IMR-90 (cell line): ENCODE measurements at regions not wholly inside any gene's neighbourhood (a gene's known extent, or its start where the extent isn't known, plus 50 kb on each side); places are given as distances from the start of the nearest gene placed in this dataset.

Source experiments
- ATAC-seq: fragments of 200-7000 bp; cut with Tn5 transposase; 2 replicates; pipeline ENCODE4 v1.9.1; 2020; ENCODE audit warnings: low read depth, mild to moderate bottlenecking, moderate library complexity
- BruUV-seq: library from RNA; stranded (reverse); fragments of 400-500 nt; replicated peaks from 2 replicates; lab custom pipeline; 2021; lab: Mats Ljungman, UMichigan
- CTCF ChIA-PET: fragments of 300-600 bp; formaldehyde crosslinking; extraction: SDS; loops from one replicate; lab custom pipeline; 2021; ENCODE audit warnings: antibody characterized with exemption; lab: Yijun Ruan, JAX
- POLR2A ChIA-PET: fragments of 300-600 bp; sonication (Branson Sonifier 250); formaldehyde crosslinking; loops from one replicate; lab custom pipeline; 2022; ENCODE audit warnings: antibody characterized with exemption; ENCODE audit not compliant: unreplicated experiment; lab: Charles Lee
- DNase-seq: peaks from one replicate; pipeline ENCODE4 v3.0.0; 2013
- H2AFZ ChIP-seq: replicated peaks from 2 replicates; pipeline ENCODE3; 2013; ENCODE audit warnings: low read length, mild to moderate bottlenecking; ENCODE audit not compliant: poor library complexity
- H2AK5ac ChIP-seq: 2 replicates; pipeline ENCODE4 v1.6.1; 2013; ENCODE audit warnings: low read depth, low read length, inconsistent platforms
- H2AK9ac ChIP-seq: replicated peaks from 2 replicates; pipeline ENCODE3; 2013; ENCODE audit warnings: mild to moderate bottlenecking, low read depth, low read length, moderate library complexity; ENCODE audit not compliant: poor library complexity
- H2BK120ac ChIP-seq: 2 replicates; pipeline ENCODE4 v1.6.1; 2013; ENCODE audit warnings: low read depth, low read length, inconsistent platforms
- H2BK15ac ChIP-seq: 3 replicates; pipeline ENCODE4 v1.6.1; 2013; ENCODE audit warnings: low read depth, low read length, inconsistent platforms
- H2BK20ac ChIP-seq: 2 replicates; pipeline ENCODE4 v1.6.1; 2013; ENCODE audit warnings: low read depth, mild to moderate bottlenecking, inconsistent platforms, low read length, moderate library complexity
- H2BK5ac ChIP-seq: 2 replicates; pipeline ENCODE4 v1.6.1; 2013; ENCODE audit warnings: mild to moderate bottlenecking, low read depth, low read length, inconsistent platforms; ENCODE audit not compliant: poor library complexity, severe bottlenecking
- H3K14ac ChIP-seq: replicated peaks from 2 replicates; pipeline ENCODE4 v1.6.1; 2013; ENCODE audit warnings: low read depth, low read length, inconsistent platforms
- H3K18ac ChIP-seq: 2 replicates; pipeline ENCODE4 v1.6.1; 2013; ENCODE audit warnings: low read depth, low read length, control low read depth
- H3K23ac ChIP-seq: 2 replicates; pipeline ENCODE4 v1.6.1; 2013; ENCODE audit warnings: low read depth, low read length, inconsistent platforms
- H3K27ac ChIP-seq: 2 replicates; pipeline ENCODE4 v1.5.1; 2013; ENCODE audit warnings: mild to moderate bottlenecking, control low read depth, low read length; ENCODE audit not compliant: insufficient read depth
- H3K27me3 ChIP-seq: 2 replicates; pipeline ENCODE4 v1.6.1; 2013; ENCODE audit warnings: low read length; ENCODE audit not compliant: control insufficient read depth, insufficient read depth
- H3K36me3 ChIP-seq: 2 replicates; pipeline ENCODE4 v1.6.1; 2013; ENCODE audit warnings: low read length, mixed read lengths; ENCODE audit not compliant: control insufficient read depth, insufficient read depth
- H3K4ac ChIP-seq: 2 replicates; pipeline ENCODE4 v1.6.1; 2013; ENCODE audit warnings: low read depth, low read length, inconsistent platforms
- H3K4me1 ChIP-seq: 2 replicates; pipeline ENCODE4 v1.6.1; 2013; ENCODE audit warnings: low read length, mixed read lengths; ENCODE audit not compliant: control insufficient read depth, insufficient read depth
- H3K4me2 ChIP-seq: 2 replicates; pipeline ENCODE4 v1.6.1; 2013; ENCODE audit warnings: low read depth, mild to moderate bottlenecking, control low read depth, low read length, moderate library complexity
- H3K4me3 ChIP-seq: 2 replicates; pipeline ENCODE4 v1.5.1; 2013; ENCODE audit warnings: low read depth, mild to moderate bottlenecking, control low read depth, low read length, moderate library complexity; ENCODE audit not compliant: insufficient read depth
- H3K56ac ChIP-seq: 2 replicates; pipeline ENCODE4 v1.6.1; 2013; ENCODE audit warnings: low read length, inconsistent platforms; ENCODE audit not compliant: insufficient read depth; ENCODE audit errors: extremely low read depth
- H3K79me1 ChIP-seq, 2 experiments: 2 replicates each; pipeline ENCODE4 v1.6.1; 2013; ENCODE audit warnings: low read length in 2 of 2, inconsistent platforms in 1 of 2, low read depth in 1 of 2
- H3K9ac ChIP-seq: 2 replicates; pipeline ENCODE4 v1.6.1; 2013; ENCODE audit warnings: low read depth, low read length, control low read depth
- H3K9me1 ChIP-seq: 2 replicates; pipeline ENCODE4 v1.6.1; 2013; ENCODE audit warnings: low read length, inconsistent platforms; ENCODE audit not compliant: insufficient read depth
- H3K9me3 ChIP-seq: 2 replicates; pipeline ENCODE4 v1.6.1; 2013; ENCODE audit warnings: low read length; ENCODE audit not compliant: control insufficient read depth, insufficient read depth
- H4K20me1 ChIP-seq: 2 replicates; pipeline ENCODE4 v1.6.1; 2013; ENCODE audit warnings: low read length, inconsistent platforms; ENCODE audit not compliant: insufficient read depth
- H4K5ac ChIP-seq: 2 replicates; pipeline ENCODE4 v1.6.1; 2013; ENCODE audit warnings: mild to moderate bottlenecking, low read depth, low read length, control low read depth
- H4K8ac ChIP-seq, 2 experiments: 2 replicates each; pipeline ENCODE4 v1.6.1; 2013; ENCODE audit warnings: low read depth in 2 of 2, low read length in 2 of 2, control low read depth in 1 of 2, inconsistent platforms in 1 of 2
- H4K91ac ChIP-seq: 2 replicates; pipeline ENCODE4 v1.6.1; 2013; ENCODE audit warnings: low read depth, low read length, inconsistent platforms; ENCODE audit not compliant: insufficient read depth
- CTCF ChIP-seq: conservative IDR thresholded peaks from 2 replicates; pipeline ENCODE4 v1.5.1; 2012; ENCODE audit warnings: mild to moderate bottlenecking, low read depth, low read length, improper control_type of control experiment
- RAD21 ChIP-seq: IDR thresholded peaks from 2 replicates; pipeline ENCODE4 v1.6.1; 2012; ENCODE audit warnings: low read length, improper control_type of control experiment
- dilution Hi-C: fragments of 300-500 bp; cut with HindIII; formaldehyde crosslinking; loops from one replicate; pipeline ENCODE4 v1.14.3; 2018; ENCODE audit warnings: low sequenced_read_pairs; ENCODE audit not compliant: unreplicated experiment
- in situ Hi-C: fragments of 300-500 bp; cut with MboI; formaldehyde crosslinking; loops from 3 replicates; pipeline ENCODE4 v1.14.3; 2019; ENCODE audit warnings: low sequenced_read_pairs, inconsistent platforms, mixed read lengths
- intact Hi-C: fragments of 100-400 bp; cut with micrococcal nuclease; formaldehyde crosslinking; loops from 2 replicates; pipeline ENCODE4 v1.10.0; 2022

- CTCF ChIA-PET, result no interaction called here
- ATAC-seq (no peak), DNase-seq (no peak)
- H2AK5ac ChIP-seq, result no peak overlapping the region
- no peaks in the 10 kb centered on the region for H4K20me1 ChIP-seq
- H3K79me1 ChIP-seq, result no peaks in the 10 kb centered on the region
- H3K27ac ChIP-seq, result no peak overlapping the region
- no peak overlapping the region for H3K9ac ChIP-seq
- H3K56ac ChIP-seq, result no peak overlapping the region
- no TSS peak for BruUV-seq
- H3K4ac ChIP-seq, result no peak overlapping the region
- intact Hi-C loops (no loop called here), in situ Hi-C loops (no loop called here), dilution Hi-C loops (no loop called here)
- H2BK20ac ChIP-seq, result no peak overlapping the region
- no peak for TF ChIP-seq RAD21
- peak; percentile 27; the same call in 1 of the 2 replicates for TF ChIP-seq CTCF
- H3K9me1 ChIP-seq, result no peaks in the 10 kb centered on the region
- H4K8ac ChIP-seq, result no peak overlapping the region
- POLR2A ChIA-PET, result no interaction called here
- H4K91ac ChIP-seq, result no peak overlapping the region
- H3K4me2 ChIP-seq, result no peak overlapping the region
- H2AK9ac ChIP-seq, result no peak overlapping the region
- no peak overlapping the region for H3K18ac ChIP-seq
- H2BK5ac ChIP-seq, result no peak overlapping the region
- H3K14ac ChIP-seq, result no peak overlapping the region
- H3K23ac ChIP-seq, result no peak overlapping the region
- no peak overlapping the region for H2BK15ac ChIP-seq
- H3K4me3 ChIP-seq, result no peak overlapping the region
- H2AFZ ChIP-seq, result no peak overlapping the region
- H3K9me3 ChIP-seq, result peaks cover 8% of the 10 kb centered on the region; the same call in 1 of the 2 replicates
- no peaks in the 10 kb centered on the region; the same call in 1 of the 2 replicates for H3K4me1 ChIP-seq
- H2BK120ac ChIP-seq, result no peak overlapping the region
- H3K36me3 ChIP-seq, result no peaks in the 10 kb centered on the region
- H3K27me3 ChIP-seq, result no peaks in the 10 kb centered on the region; the same call in 1 of the 2 replicates
- no peak overlapping the region for H4K5ac ChIP-seq
These were observed 201.3 kb upstream of the IL12B start for GRCh38 chr5:159531554-159532105.
